ENCODE measurements at regions not wholly inside any gene's neighbourhood (a gene's known extent, or its start where the extent isn't known, plus 50 kb on each side); places are given as distances from the start of the nearest gene placed in this dataset.

GRCh38 chr3:157578181-157578580 is 75.0 kb upstream of the VEPH1 start:
- no peak for TF ChIP-seq CREB1 (IDR thresholded peaks at IDR 0.05; ENCODE audit: low read depth)
- no peak for TF ChIP-seq TCF12 (IDR thresholded peaks at IDR 0.05; ENCODE audit: low read depth)
- TF ChIP-seq USF1 (IDR thresholded peaks at IDR 0.05): no peak
- TF ChIP-seq EP300 (IDR thresholded peaks at IDR 0.05; ENCODE audit: borderline replicate concordance): no peak
- no peak for TF ChIP-seq FOXM1 (IDR thresholded peaks at IDR 0.05; ENCODE audit: borderline replicate concordance, low read depth)
- TF ChIP-seq CEBPB (IDR thresholded peaks at IDR 0.05): no peak
- no peak for TF ChIP-seq RAD21 (IDR thresholded peaks at IDR 0.05; ENCODE audit: low read depth)
- TF ChIP-seq REST (IDR thresholded peaks at IDR 0.05; ENCODE audit: low read depth): no peak
